Medulla oblongata (tissue), 1 donor: ENCODE measurements at regions not wholly inside any gene's neighbourhood (a gene's known extent, or its start where the extent isn't known, plus 50 kb on each side); places are given as distances from the start of the nearest gene placed in this dataset.
A peak's percentile ranks its signal among the peaks of the same experiment; 100 is the strongest.

Experiments
- DNase-seq: peaks from one replicate; pipeline ENCODE4 v3.0.0-alpha.2; 2015; ENCODE audit errors: extremely low spot score

- no peak for DNase-seq
Measured at GRCh38 chr12:91400271-91400670, 217.7 kb upstream of the DCN start.

- DNase-seq = peak; percentile 74
Measured at GRCh38 chr12:91397866-91398532, 215.4 kb upstream of the DCN start.

- DNase-seq = no peak
Measured at GRCh38 chr12:91396293-91396692, 213.7 kb upstream of the DCN start.

DNA sequence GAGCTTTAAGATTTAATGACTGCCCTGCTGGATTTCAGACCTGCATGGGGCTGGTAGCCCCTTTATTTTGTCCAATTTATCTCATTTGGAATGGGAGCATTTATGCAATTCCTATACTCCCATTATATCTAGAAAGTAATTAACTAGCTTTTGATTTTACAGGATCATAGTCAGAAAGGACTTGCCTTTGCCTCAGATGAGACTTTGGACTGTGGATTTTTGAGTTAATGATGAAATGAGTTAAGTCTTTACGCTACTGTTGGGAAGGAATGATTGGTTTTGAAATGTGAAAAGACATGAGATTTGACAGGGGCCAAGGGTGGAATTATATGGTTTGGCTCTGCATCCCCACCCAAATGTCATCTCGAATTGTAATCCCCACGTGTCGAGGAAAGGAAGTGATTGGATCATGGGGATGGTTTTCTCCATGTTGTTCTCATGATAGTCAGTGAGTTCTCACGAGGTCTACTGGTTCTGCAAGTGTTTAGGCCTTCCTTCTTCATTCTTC lies 213.1 kb upstream of the DCN start:
- DNase-seq = no peak

DNA sequence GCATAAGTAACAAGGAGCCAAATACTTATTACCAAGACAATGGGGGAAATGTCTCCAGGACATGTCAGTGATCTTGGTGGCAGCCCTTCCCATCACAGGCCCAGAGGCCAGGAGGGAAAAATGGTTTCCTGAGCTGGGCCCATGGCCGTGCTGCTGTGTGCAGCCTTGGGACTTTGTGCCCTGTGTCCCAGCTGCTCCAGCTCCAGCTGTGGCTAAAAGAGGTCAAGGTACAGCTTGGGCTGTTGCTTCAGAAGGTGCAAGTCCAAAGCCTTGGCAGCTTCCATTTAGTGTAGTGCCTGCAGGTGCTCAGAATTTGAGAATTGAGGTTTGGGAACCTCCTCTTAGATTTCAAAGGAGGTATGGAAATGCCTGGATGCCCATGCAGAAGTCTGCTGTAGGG lies 212.3 kb upstream of the DCN start:
- DNase-seq = no peak

- DNase-seq = no peak
Measured at GRCh38 chr12:91388573-91388972, 206.0 kb upstream of the DCN start.

DNA sequence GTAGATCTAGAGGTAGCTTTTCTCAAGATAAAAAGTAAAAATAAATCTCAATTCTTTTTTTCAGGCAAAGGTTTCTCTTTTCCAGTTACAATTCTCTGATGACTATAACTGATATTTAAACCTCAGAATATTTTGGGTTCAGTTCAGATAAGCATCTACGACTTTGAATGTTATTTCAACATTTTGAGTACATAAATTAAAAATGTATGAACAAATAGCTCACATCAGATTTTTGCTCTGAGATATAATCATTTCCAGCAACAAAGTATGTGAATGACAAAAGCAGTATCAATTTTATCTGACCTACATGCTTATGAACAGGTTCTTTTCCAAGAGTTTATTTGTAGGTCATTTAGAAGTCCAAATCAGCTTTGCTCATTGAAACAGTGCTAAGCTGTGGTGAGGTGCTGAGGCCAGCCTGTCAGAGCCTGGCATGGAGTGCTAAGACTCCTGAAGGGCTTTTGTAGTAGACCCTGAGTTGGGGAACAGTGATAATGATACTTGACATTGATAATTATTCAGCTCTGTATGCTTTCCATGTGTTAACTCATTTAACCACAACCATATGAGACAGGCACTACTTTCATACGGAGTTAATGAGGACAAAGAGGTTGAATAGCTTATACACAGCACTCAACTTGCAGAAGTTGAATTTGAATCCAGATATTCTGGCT lies 205.0 kb upstream of the DCN start:
- no peak for DNase-seq

DNA sequence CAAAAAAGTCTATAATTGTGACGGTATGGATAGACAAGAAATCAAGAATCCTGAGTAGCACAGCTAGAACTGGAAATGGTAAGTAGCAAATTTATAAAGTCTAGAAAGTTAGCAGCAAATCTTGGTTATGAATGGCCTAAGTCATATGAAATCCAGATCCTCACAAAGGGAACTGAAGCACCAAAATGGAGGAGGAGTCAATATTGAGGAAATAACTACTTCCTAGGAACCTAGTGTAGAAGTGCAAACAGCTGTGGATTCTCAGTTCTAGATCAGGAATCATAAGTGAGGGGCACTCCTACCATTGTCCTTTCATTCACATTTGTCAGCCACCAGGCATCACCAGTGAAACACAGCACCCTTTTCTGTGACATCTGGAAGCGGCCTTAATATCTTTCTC lies 202.2 kb upstream of the DCN start:
- DNase-seq = no peak

DNA sequence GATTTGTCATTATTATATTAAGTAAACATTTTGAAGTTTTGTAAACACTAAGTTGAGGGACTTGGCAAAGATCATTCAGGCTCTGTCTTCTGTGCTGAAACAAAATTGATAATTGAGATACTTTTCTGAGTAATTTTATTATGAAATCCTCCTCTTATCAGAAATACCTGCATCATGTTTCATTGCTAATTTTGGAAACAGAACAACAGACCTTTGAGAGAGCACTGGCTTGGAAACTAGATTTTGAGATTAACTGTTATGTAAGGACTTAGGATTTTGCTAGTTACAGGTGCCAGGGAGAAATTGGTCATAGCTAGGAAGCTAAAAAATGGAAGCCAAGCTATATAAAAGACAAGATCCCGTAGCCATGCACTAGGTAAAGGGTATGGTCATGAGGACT lies 201.7 kb upstream of the DCN start:
- no peak for DNase-seq

GRCh38 chr12:91383099-91383498 lies 200.5 kb upstream of the DCN start:
- DNase-seq = no peak

DNA sequence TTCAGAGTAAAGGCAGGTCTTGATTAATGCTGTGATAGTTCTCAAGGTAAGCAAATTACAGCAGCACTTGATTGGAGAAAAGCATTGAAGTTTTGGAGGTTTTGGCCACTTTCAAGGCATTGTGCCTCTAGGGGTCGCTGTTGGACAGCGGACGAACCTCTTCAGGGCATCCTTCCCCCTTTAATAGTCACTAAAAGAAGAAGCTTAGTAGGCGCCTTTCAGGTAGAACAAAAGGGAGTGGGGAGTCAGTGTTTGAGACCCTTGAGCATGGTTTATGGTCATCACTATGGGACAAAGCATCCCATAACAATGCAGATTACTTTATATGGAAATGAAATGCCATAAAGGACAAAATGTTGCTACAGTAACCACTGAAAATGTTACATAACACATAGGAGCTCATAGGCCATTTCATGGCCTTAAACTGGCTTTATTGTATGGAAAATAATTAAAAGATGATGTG lies 199.5 kb upstream of the DCN start:
- DNase-seq = peak; percentile 98

GRCh38 chr12:91381309-91381804 lies 198.7 kb upstream of the DCN start:
- DNase-seq = peak; percentile 97

DNA sequence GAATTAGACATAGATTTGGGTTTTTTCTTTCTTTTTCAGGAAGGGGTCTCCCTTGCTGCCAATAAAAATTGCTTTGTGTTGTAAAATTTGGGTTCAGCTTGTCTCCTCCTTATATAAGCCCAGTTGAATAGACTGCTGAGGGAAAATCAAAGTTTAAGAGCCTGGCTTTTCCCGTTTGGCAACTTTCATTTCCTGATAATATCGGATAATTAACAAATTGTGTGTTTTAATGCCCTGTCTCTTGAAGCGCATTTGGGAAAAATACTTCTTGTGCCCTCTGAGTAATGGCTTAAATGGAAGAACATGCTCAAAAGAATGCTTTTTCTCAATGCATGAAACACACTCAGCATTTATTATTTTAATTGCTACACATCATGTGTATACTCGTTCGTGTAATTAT lies 198.0 kb upstream of the DCN start:
- DNase-seq = peak; percentile 35

GRCh38 chr12:91379051-91379775 lies 196.6 kb upstream of the DCN start:
- no peak for DNase-seq

GRCh38 chr12:91377436-91377835 lies 194.8 kb upstream of the DCN start:
- no peak for DNase-seq

GRCh38 chr12:91373086-91373485 lies 190.5 kb upstream of the DCN start:
- DNase-seq = no peak

DNA sequence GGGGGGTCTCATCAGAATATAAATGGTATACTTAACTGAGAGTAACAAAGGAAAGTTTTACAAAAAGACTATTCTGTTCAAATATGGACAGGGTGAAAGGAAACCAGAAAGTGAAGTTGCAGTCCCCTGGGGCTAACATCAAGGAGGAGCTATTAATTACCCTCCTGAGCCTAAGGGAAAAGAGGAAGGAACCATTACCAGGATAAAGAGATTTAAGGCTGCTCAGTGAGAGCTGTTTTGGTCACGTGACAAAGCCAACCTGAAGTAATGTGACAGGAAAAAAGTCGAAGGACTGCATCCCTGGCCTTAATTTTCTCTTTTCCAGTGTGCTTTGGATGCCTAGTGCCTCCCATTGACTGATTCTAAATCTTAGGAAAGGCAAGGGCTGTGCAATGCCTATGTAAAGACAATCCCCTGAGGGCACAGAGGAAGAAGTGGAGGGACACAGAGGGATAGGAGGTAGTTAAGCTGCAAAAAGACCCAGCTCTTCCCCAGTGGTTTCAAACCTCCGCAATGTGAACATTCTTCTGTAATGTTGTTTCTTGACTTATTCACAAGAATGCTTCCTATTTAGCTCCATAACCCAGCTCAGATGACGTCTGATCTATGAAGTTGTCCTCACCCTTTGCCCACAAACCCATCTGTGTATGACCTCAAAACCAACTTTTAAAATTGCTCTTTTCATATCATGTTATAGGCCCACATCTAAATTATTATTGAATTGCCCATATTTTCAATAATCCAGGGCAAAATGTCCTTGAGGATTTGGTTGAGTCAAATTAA lies 187.7 kb upstream of the DCN start:
- DNase-seq = no peak

- DNase-seq = no peak
Measured at GRCh38 chr12:91368613-91369012, 186.0 kb upstream of the DCN start.

DNA sequence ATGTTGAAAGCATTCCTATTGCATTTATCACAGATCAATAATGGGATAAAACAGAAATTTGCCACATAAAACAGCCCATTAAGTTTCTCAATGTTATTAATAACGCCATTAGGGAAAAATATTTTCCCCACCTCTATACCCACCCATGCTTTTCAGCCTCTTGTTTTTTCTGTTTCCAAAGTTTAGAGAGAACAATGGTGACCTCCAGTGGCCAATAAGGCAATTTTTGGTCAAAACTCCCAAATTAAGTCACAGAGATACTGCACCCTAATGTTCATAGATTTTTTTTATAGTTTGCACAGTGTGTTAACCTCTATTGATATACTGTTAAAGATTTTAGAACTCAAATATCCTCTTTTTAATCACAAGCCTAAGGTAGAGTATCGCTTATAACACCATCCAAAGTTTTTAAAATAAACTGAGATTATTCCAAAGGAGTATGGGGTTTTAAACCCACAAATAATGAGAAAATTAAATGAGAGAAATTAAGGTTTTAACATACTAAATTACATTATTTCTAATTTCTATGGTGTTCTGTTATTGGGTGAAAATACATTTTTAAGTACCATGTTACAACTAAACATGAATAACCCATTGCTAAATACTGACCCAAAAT lies 184.7 kb upstream of the DCN start:
- no peak for DNase-seq

GRCh38 chr12:91364471-91365184 lies 182.0 kb upstream of the DCN start:
- DNase-seq = no peak

- peak; percentile 81 for DNase-seq
Measured at GRCh38 chr12:91361864-91362263, 179.2 kb upstream of the DCN start.
